ENCODE measurements at regions not wholly inside any gene's neighbourhood (a gene's known extent, or its start where the extent isn't known, plus 50 kb on each side); places are given as distances from the start of the nearest gene placed in this dataset.

GRCh38 chr1:63214553-63214952 lies 107.8 kb upstream of the FOXD3 start:
- no peak for DNase-seq

DNA sequence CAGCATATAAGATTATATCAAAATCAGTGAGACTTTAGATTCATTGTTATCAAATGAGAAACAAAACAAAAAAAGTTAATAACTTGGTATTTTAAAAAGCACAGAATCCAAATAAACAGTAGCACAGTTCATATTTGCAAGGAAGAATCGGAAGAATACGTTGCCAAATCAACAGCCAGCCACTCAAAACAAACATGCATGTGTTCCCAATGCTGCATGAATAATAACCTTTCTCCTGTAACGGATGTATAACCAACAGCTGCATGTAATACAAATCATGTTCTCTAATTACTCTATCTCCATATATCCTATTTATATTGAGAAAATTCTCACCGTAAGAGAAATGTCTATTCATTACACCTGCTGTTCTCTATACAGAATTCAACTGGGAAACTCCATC lies 98.9 kb upstream of the FOXD3 start:
- no peak for DNase-seq

- DNase-seq = no peak
These were observed 91.6 kb upstream of the FOXD3 start for GRCh38 chr1:63230722-63231121.

- no peak for DNase-seq
These were observed 83.6 kb upstream of the FOXD3 start for GRCh38 chr1:63238721-63239120.

DNA sequence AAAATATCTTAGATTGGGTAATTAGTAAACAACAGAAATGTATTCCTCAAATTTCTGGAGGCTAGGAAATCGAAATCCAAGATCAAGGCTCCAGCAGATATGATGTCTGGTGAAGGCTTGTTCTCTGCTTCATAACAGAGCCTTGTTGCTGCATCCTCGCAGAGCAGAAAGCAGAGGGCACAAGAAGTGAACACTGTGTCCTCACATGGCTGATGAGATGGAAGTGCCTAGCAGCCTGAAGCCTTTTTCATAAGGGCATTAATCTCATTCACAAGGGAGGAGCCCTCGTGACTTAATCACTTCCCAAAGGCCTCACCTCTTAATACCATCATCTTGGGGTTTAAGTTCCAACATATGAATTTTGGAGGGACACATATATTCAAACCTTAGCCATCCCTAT lies 77.2 kb upstream of the FOXD3 start:
- DNase-seq = no peak

GRCh38 chr1:63248216-63248615 lies 74.2 kb upstream of the FOXD3 start:
- no peak for DNase-seq

GRCh38 chr1:63255153-63255552 lies 67.2 kb upstream of the FOXD3 start:
- DNase-seq = no peak

GRCh38 chr1:63261736-63262458 lies 60.5 kb upstream of the FOXD3 start:
- DNase-seq = peak; percentile 32

DNA sequence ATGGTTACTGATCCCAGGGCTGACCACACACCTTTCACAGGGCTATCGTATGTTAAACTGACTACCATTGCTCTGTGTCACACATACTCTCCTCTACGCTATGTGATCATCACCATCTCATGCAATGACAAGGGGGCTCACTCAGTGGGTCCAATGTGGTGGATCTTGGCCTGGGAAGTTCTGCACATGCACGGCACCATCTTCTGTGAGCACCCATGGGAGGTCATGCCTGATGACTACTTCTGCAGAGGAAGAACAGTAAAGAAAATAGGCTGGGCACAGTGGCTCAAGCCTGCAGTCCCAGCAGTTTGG lies 60.0 kb upstream of the FOXD3 start:
- no peak for DNase-seq

DNA sequence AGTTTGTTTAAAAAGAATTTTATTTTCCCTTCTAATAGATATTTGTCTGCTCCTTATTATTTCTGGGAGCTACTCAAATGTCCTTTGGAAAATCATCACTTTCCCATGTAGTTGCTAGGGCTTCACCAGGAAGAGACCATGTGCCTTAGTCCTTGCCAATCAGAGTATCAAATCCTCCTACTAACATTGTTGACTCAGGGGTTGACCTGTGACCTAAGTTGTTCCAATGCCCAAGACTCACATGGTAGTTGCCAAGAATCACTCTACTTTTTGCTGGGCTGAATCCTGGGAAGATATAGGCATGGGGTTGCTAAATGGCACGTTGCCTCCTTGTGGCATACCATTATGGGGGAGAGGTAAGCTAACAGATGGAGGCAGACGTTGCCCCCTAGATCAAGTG lies 58.2 kb upstream of the FOXD3 start:
- DNase-seq = no peak

- DNase-seq = no peak
These were observed 55.5 kb upstream of the FOXD3 start for GRCh38 chr1:63266857-63267256.

DNA sequence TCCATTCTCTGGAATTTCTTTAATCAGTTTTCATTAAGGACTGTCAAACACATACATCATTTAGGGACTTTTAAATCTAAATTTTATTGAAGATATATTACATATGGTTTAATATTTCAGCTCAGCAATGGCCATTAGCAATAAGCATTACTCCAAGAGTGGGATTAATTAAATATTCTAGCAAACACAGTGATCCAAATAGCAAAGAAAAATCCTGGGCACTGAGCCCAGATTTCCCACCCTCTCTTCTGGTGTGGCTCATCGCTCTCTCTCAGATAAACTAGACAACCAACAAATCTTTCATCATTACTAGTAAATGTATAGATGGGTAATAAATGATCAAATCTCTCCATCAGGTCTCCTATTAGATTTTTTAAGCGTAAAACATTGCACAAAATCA lies 53.5 kb upstream of the FOXD3 start:
- DNase-seq = no peak

GRCh38 chr1:63269571-63269970 lies 52.8 kb upstream of the FOXD3 start:
- no peak for DNase-seq

Data from hematopoietic multipotent progenitor cell treated with erythropoietin and hydrocortisone succinate and interleukin-3 and kit ligand, for 4 days (in vitro differentiated cells).